LNCaP clone FGC (cell line): ENCODE measurements at regions not wholly inside any gene's neighbourhood (a gene's known extent, or its start where the extent isn't known, plus 50 kb on each side); places are given as distances from the start of the nearest gene placed in this dataset.

Experiments used
- DNase-seq: peaks from one replicate; pipeline ENCODE4 v3.0.0-alpha.2; 2011; ENCODE audit warnings: low read depth
- H3K4me3 ChIP-seq: 2 replicates; pipeline ENCODE4 v1.5.1; 2011; ENCODE audit warnings: mild to moderate bottlenecking, low read depth, low read length, control low read depth
- TF ChIP-seq, protein P1 (sequence below): IDR thresholded peaks from 2 replicates; pipeline ENCODE4 v1.5.1; 2012; ENCODE audit warnings: mild to moderate bottlenecking; ENCODE audit not compliant: control insufficient read depth, insufficient read depth; ENCODE audit errors: extremely low read depth

DNA sequence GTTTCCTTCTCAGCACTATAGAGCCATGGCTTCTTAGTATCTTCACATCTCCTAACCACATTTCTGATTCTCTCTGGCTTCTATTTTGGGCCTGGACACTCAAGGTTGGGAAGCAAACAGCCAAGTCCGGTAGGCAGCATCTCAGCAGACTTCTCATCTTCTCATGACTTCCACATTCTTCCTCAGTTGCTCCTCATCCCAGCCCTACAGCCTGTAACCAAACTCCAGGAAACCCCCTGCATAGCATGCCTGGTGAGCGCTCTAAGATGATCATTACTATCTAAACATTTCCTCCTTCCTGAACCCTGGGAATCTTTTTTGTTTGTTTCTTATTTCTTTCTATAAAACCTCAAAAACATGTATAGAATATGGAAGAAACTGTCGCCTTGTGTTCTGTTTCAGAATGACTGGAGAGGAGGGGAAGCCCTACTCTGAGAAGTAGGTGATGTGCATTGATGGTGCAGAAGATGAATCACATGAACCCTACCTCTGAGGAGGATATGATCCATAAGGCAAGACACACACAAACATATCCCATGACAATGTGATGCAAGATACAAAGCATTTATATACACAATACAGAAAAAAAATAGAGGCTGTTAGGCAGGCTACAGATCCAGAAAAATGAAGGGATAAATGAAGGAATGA lies 219.8 kb upstream of the GYPA start:
- no peak overlapping the region for H3K4me3 ChIP-seq
- TF ChIP-seq, protein P1, sequence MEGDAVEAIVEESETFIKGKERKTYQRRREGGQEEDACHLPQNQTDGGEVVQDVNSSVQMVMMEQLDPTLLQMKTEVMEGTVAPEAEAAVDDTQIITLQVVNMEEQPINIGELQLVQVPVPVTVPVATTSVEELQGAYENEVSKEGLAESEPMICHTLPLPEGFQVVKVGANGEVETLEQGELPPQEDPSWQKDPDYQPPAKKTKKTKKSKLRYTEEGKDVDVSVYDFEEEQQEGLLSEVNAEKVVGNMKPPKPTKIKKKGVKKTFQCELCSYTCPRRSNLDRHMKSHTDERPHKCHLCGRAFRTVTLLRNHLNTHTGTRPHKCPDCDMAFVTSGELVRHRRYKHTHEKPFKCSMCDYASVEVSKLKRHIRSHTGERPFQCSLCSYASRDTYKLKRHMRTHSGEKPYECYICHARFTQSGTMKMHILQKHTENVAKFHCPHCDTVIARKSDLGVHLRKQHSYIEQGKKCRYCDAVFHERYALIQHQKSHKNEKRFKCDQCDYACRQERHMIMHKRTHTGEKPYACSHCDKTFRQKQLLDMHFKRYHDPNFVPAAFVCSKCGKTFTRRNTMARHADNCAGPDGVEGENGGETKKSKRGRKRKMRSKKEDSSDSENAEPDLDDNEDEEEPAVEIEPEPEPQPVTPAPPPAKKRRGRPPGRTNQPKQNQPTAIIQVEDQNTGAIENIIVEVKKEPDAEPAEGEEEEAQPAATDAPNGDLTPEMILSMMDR: no peak
- DNase-seq: no peak

DNA sequence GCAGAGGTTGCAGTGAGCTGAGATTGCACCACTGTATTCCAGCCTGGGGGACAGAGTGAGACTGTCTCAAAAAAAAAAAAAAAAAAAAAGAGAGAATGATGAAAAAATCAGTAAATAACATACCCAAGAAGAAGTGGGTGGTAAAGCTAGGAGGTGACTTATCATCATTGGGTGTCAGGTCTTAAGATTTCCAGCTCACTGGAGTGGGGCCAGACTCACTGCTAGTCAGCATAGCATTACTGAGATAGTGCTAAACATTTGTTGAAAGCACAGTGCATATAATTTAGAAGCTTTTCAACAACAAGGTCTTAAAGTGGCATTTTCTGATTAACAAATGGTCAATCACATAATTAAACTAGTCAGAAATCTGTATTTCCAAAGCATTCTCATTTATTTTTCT lies 221.8 kb upstream of the GYPA start:
- DNase-seq: no peak
- H3K4me3 ChIP-seq: no peak overlapping the region
- TF ChIP-seq, protein P1: no peak

DNA sequence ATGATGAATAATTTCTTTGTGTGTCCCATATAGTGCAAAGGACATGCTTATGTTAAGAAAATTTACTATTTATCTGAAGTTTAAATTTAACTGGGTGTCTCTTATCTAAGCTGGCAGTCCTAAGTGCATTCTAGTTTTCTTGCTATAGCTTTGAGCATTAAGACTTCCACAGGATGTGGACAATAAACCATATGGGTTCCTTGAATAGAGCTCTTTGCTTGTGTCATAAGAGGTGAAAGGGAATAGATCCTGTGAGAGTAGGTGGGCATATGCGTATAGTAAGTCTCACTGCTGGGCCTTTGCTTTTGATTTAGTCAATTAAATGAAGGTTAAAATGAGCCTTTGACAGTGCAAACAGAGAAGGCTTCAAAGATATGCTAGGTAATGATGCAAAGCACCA lies 223.4 kb upstream of the GYPA start:
- no peak for DNase-seq
- TF ChIP-seq, protein P1: no peak
- no peak overlapping the region for H3K4me3 ChIP-seq

DNA sequence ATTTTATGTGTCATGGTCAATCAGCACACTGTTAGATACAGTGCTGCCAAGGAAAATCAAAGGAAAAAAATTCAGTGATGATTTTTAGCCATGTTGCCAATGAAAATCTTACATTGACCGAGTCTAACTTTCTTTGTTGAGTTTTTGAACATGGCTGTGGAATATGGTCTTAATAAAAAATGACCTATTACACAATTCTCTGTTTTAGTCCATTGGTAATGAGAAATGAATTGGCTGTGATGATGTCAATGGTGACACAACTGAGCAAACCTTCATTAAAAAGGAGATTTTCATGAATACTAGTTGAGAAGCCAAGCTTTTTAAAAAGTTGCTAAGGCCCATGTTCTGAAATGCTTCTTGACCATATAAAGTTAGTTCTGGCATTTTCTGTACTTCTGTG lies 225.9 kb upstream of the GYPA start:
- H3K4me3 ChIP-seq: no peak overlapping the region
- DNase-seq: no peak
- TF ChIP-seq, protein P1: no peak

DNA sequence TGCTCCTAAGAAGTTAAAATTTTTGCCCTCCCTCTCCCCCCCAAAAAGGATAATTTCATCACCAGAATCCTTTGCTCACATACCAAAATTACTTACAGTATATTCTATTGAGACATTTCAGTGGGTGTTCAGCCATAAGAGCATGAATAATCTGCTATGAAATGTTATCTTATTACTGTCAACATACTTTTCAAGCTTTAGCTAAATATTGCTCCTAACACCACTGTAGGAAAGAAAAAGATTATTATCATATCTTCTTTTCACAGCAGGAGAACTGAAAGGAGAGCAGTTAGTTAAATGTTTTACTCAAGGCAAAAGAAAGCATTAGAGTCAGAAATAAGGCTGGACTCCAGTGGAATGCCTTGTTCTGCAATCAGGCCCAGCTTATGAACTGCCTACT lies 231.0 kb upstream of the GYPA start:
- no peak overlapping the region for H3K4me3 ChIP-seq
- DNase-seq: no peak
- TF ChIP-seq, protein P1: no peak

DNA sequence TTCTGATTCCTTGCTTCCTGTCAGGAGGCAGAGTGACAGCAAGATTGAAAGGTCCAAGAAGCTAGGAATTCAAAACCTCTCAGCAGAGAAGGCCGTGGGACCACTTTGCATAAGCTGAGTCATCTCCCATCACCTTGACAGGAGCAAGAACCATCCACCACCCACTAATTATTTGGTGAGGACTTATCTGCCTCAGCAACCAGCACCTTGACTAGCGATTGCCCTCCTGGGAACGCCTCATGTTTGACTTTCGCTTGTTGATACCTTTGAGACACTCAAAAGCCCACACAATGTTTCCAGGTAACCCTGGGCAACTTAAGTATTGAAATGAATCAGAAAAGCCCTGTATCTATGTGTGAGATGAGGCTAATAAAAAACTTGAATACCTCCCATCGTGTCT lies 233.5 kb upstream of the GYPA start:
- no peak for DNase-seq
- TF ChIP-seq, protein P1: no peak
- H3K4me3 ChIP-seq: no peak overlapping the region

DNA sequence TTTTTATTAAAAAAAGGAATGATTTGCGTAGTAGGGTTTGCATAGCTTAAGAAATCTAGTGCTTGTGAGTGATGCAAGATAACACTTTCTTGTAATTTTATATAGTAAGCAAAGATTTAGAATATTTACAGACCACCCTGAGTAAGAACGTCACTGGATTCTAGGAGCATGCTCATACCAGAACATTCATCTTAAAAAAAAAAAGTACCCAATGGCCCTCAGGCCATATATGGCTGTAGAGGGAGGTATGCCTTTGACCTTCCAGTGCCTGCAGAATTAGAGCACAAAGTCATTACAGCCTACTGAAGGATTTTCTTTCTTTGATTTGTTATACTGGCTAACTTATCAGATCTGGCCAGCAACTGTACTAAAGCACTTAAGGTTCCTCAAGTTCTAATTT lies 236.3 kb upstream of the GYPA start:
- no peak for DNase-seq
- TF ChIP-seq, protein P1: no peak
- H3K4me3 ChIP-seq: no peak overlapping the region
